Lower leg skin (tissue), 3 donors: ENCODE measurements at regions not wholly inside any gene's neighbourhood (a gene's known extent, or its start where the extent isn't known, plus 50 kb on each side); places are given as distances from the start of the nearest gene placed in this dataset.

Source experiments
- CTCF ChIP-seq, 3 donors: fragments of 450-650 bp; IDR thresholded peaks; one replicate each; pipeline ENCODE4 v1.5.1; 2016; ENCODE audit warnings: antibody characterized with exemption in 3 of 3, mild to moderate bottlenecking in 3 of 3, moderate library complexity in 2 of 3
- POLR2A ChIP-seq, 2 donors: fragments of 450-650 bp; IDR thresholded peaks; one replicate each; pipeline ENCODE4 v1.6.1; 2016 to 2017; ENCODE audit warnings: antibody characterized with exemption in 2 of 2, mild to moderate bottlenecking in 1 of 2, moderate library complexity in 1 of 2

DNA sequence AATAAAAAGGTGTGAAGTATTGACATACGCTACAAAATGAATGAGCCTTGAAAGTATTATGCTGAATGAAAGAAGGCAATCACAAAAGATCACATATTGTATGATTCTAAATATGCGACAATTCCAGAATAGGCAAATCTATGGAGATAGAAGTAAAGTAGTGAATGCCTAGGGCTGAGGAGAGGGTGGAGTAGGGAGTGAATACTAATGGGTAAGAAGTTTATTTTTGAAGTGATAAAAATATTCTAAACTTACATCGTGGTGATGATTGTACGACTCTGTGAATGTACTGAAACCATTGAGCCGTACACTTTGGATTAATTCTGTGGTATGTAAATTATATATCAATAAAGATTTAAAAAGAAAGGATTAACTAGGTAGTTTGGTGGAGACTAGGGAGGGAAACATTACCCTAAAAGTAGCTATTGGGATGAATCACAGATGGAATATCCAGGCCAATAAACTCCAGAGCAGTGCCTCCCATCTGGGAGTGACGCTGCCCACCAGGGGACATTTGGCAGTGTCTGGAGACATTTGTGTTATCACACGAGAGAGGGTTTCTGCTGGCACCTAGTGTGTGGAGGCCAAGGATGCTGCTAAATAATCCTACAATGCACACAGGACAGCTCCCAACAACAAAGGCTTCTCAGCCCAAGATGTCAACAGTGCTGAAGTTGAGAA, 214.2 kb upstream of the PCSK2 start:
- TF ChIP-seq POLR2A (IDR thresholded peaks at IDR 0.05) (no peak), CTCF (IDR thresholded peaks at IDR 0.05) (no peak)
